ENCODE measurements at regions not wholly inside any gene's neighbourhood (a gene's known extent, or its start where the extent isn't known, plus 50 kb on each side); places are given as distances from the start of the nearest gene placed in this dataset.

GRCh38 chr9:118575341-118576070, 793.7 kb downstream of the BRINP1 start:
- no peak for DNase-seq
- no peaks in the 10 kb centered on the region for H3K9me3 ChIP-seq
- no peaks in the 10 kb centered on the region for H3K27me3 ChIP-seq
- TF ChIP-seq, protein P1, sequence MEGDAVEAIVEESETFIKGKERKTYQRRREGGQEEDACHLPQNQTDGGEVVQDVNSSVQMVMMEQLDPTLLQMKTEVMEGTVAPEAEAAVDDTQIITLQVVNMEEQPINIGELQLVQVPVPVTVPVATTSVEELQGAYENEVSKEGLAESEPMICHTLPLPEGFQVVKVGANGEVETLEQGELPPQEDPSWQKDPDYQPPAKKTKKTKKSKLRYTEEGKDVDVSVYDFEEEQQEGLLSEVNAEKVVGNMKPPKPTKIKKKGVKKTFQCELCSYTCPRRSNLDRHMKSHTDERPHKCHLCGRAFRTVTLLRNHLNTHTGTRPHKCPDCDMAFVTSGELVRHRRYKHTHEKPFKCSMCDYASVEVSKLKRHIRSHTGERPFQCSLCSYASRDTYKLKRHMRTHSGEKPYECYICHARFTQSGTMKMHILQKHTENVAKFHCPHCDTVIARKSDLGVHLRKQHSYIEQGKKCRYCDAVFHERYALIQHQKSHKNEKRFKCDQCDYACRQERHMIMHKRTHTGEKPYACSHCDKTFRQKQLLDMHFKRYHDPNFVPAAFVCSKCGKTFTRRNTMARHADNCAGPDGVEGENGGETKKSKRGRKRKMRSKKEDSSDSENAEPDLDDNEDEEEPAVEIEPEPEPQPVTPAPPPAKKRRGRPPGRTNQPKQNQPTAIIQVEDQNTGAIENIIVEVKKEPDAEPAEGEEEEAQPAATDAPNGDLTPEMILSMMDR (IDR thresholded peaks at IDR 0.05): no peak
- TF ChIP-seq POLR2A (IDR thresholded peaks at IDR 0.05): no peak
- no peaks in the 10 kb centered on the region for H3K36me3 ChIP-seq
- no peaks in the 10 kb centered on the region for H3K4me1 ChIP-seq
- intact Hi-C loops (cut with DNase I; ENCODE audit: low total_unique reads): no loop called here
- no peak overlapping the region for H3K27ac ChIP-seq
- H3K4me3 ChIP-seq: no peak overlapping the region

DNA sequence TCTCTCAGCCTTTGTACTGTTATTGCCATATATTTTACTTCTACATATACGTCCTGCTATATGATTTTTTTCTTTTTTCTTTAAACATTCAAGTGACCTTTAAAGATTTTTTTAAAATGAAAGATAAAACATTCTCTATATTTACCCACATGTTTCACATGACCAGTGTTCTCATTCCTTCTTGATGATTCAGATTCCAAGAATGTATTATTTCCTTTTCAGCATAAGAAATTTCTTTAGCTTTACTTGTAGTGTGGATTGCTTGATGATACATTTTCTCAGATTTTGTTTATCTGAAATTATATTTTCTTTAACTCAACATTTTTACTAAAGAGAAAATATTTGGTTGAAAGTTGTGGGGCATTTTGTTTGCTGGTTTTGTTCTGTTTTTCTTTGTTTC, 792.1 kb downstream of the BRINP1 start:
- Histone ChIP-seq H3K4me1 (no peaks in the 10 kb centered on the region), H3K27ac (no peak overlapping the region), H3K4me3 (no peak overlapping the region), H3K9me3 (no peaks in the 10 kb centered on the region), H3K27me3 (no peaks in the 10 kb centered on the region), H3K36me3 (no peaks in the 10 kb centered on the region)
- intact Hi-C loops (cut with DNase I; ENCODE audit: low total_unique reads): no loop called here
- no peak for DNase-seq
- TF ChIP-seq, protein P1 (IDR thresholded peaks at IDR 0.05): no peak
- no peak for TF ChIP-seq POLR2A (IDR thresholded peaks at IDR 0.05)

DNA sequence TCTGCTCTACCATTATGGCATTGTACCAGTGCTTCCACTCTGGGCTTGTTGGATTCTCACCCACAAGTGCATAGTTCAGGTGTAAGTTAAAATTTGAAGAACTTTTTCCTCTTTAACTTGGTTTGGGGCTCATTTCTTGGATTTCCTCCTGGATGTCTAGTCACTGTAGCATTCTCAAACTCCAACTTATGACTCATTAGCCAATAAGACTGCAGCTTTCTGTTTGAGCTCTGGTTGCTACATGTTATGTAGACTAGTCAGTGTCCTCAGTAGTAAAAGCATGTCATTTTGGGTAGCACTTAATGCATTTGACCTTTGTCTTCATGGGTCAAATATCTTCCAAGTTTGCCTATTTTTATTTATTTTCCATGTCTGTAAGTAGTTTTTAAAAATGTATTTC, 790.8 kb downstream of the BRINP1 start:
- intact Hi-C loops (cut with DNase I; ENCODE audit: low total_unique reads): no loop called here

GRCh38 chr9:118583414-118583813, 785.8 kb downstream of the BRINP1 start:
- H3K4me3 ChIP-seq: no peak overlapping the region

More for the DNA sequence above, 790.8 kb downstream of the BRINP1 start:
- TF ChIP-seq, protein P1 (IDR thresholded peaks at IDR 0.05): no peak
- no peak for TF ChIP-seq POLR2A (IDR thresholded peaks at IDR 0.05)
- Histone ChIP-seq H3K36me3 (no peaks in the 10 kb centered on the region), H3K9me3 (no peaks in the 10 kb centered on the region), H3K4me1 (no peaks in the 10 kb centered on the region), H3K27me3 (no peaks in the 10 kb centered on the region), H3K27ac (no peak overlapping the region), H3K4me3 (no peak overlapping the region)
- no peak for DNase-seq

GRCh38 chr9:118586978-118587377, 782.3 kb downstream of the BRINP1 start:
- Histone ChIP-seq H3K27ac (no peak overlapping the region), H3K9me3 (no peaks in the 10 kb centered on the region), H3K4me1 (no peaks in the 10 kb centered on the region), H3K36me3 (no peaks in the 10 kb centered on the region), H3K27me3 (no peaks in the 10 kb centered on the region), H3K4me3 (no peak overlapping the region)
- intact Hi-C loops (cut with DNase I; ENCODE audit: low total_unique reads): no loop called here
- no peak for TF ChIP-seq POLR2A (IDR thresholded peaks at IDR 0.05)
- TF ChIP-seq, protein P1 (IDR thresholded peaks at IDR 0.05): no peak
- no peak for DNase-seq

More at GRCh38 chr9:118583414-118583813, 785.8 kb downstream of the BRINP1 start:
- Histone ChIP-seq H3K27me3 (no peaks in the 10 kb centered on the region), H3K36me3 (no peaks in the 10 kb centered on the region), H3K4me1 (no peaks in the 10 kb centered on the region), H3K27ac (no peak overlapping the region), H3K9me3 (no peaks in the 10 kb centered on the region)
- intact Hi-C loops (cut with DNase I; ENCODE audit: low total_unique reads): no loop called here
- no peak for DNase-seq
- TF ChIP-seq, protein P1 (IDR thresholded peaks at IDR 0.05): no peak
- no peak for TF ChIP-seq POLR2A (IDR thresholded peaks at IDR 0.05)
